B cell (primary cell): ENCODE measurements at regions not wholly inside any gene's neighbourhood (a gene's known extent, or its start where the extent isn't known, plus 50 kb on each side); places are given as distances from the start of the nearest gene placed in this dataset.

ENCODE experiments used
- ATAC-seq: fragments of 200-7000 bp; cut with Tn5 transposase; one replicate; pipeline ENCODE4 v1.10.0; 2021; ENCODE audit warnings: low read depth, mild to moderate bottlenecking, moderate number of reproducible peaks, moderate library complexity
- CTCF ChIA-PET: fragments of 350-600 bp; sonication (Branson Sonifier 250); formaldehyde crosslinking; loops from one replicate; lab custom pipeline; 2021; ENCODE audit warnings: antibody characterized with exemption, inconsistent platforms; lab: Charles Lee
- POLR2A ChIA-PET: fragments of 350-600 bp; sonication (Branson Sonifier 250); formaldehyde crosslinking; loops from one replicate; lab custom pipeline; 2021; ENCODE audit warnings: antibody characterized with exemption; lab: Charles Lee
- DNase-seq: peaks from one replicate; pipeline ENCODE4 v3.0.0; 2013
- H2AFZ ChIP-seq: 2 replicates; pipeline ENCODE4 v1.6.1; 2012; ENCODE audit warnings: mild to moderate bottlenecking, low read depth, low read length; ENCODE audit not compliant: insufficient read depth, poor library complexity, severe bottlenecking
- H3K27ac ChIP-seq, 2 donors: 1 replicate in 1 of 2; 2 replicates in 1 of 2; pipeline ENCODE4 v1.5.1; 2012 to 2013; ENCODE audit warnings: low read length in 2 of 2, mild to moderate bottlenecking in 2 of 2, moderate library complexity in 1 of 2
- H3K27me3 ChIP-seq, 4 experiments: fragments of 200-600 bp in 1 of 4; sonication (generic) in 1 of 4; replicated peaks in 1 of 4; 1 replicate in 2 of 4; 2 replicates in 2 of 4; pipeline versions ENCODE4 v1.6.1 to v1.7.0; 2013 to 2016; ENCODE audit warnings: low read length in 3 of 4, mild to moderate bottlenecking in 2 of 4, mixed read lengths in 1 of 4, moderate library complexity in 1 of 4; ENCODE audit not compliant: insufficient read depth in 4 of 4, control insufficient read depth in 3 of 4; ENCODE audit errors: control extremely low read depth in 1 of 4
- H3K36me3 ChIP-seq, 2 experiments: replicated peaks in 1 of 2; 1 replicate in 1 of 2; 2 replicates in 1 of 2; pipeline versions ENCODE4 v1.6.1 to v1.7.1; 2013; ENCODE audit warnings: low read length in 1 of 2; ENCODE audit not compliant: insufficient read depth in 2 of 2, control insufficient read depth in 1 of 2; ENCODE audit errors: control extremely low read depth in 1 of 2, extremely low read depth in 1 of 2
- H3K4me1 ChIP-seq, 2 donors: fragments of 200-600 bp in 1 of 2; sonication (generic) in 1 of 2; 1 replicate in 1 of 2; 2 replicates in 1 of 2; pipeline versions ENCODE4 v1.5.1 to v1.6.1; 2013 to 2017; ENCODE audit warnings: low read length in 2 of 2; ENCODE audit not compliant: control insufficient read depth in 2 of 2, insufficient read depth in 2 of 2
- H3K4me2 ChIP-seq: replicated peaks from 2 replicates; pipeline ENCODE3; 2012; ENCODE audit warnings: mild to moderate bottlenecking, low read depth, low read length; ENCODE audit not compliant: poor library complexity, severe bottlenecking
- H3K4me3 ChIP-seq, 5 experiments: fragments of 200-600 bp in 1 of 5; sonication (generic) in 1 of 5; 1 replicate in 3 of 5; 2 replicates in 2 of 5; pipeline versions ENCODE4 v1.5.1 to v1.7.0; 2011 to 2016; ENCODE audit warnings: low read length in 4 of 5, mild to moderate bottlenecking in 4 of 5, low read depth in 2 of 5, control low read depth in 1 of 5, moderate library complexity in 1 of 5; ENCODE audit not compliant: insufficient read depth in 1 of 5; ENCODE audit errors: control extremely low read depth in 1 of 5, extremely low read depth in 1 of 5
- H3K79me2 ChIP-seq: fragments of 200-600 bp; sonication (generic); one replicate; pipeline ENCODE4 v1.6.0; 2016; ENCODE audit warnings: low read length; ENCODE audit not compliant: control insufficient read depth, insufficient read depth
- H3K9ac ChIP-seq: fragments of 200-600 bp; sonication (generic); 2 replicates; pipeline ENCODE4 v1.6.1; 2017; ENCODE audit warnings: mild to moderate bottlenecking, low read length, moderate library complexity
- H3K9me3 ChIP-seq, 3 donors: one replicate each; pipeline versions ENCODE4 v1.6.1 to v1.7.1; 2013; ENCODE audit warnings: low read length in 2 of 3; ENCODE audit not compliant: control insufficient read depth in 2 of 3, insufficient read depth in 1 of 3; ENCODE audit errors: control extremely low read depth in 1 of 3
- H4K20me1 ChIP-seq: 2 replicates; pipeline ENCODE4 v1.6.0; 2012; ENCODE audit warnings: mild to moderate bottlenecking, low read length; ENCODE audit not compliant: insufficient read depth, control insufficient read depth, poor library complexity, severe bottlenecking
- H3K27ac Mint-ChIP-seq: one replicate; pipeline ENCODE4 v1.8.0; 2021; ENCODE audit warnings: mixed read lengths
- H3K27me3 Mint-ChIP-seq: one replicate; pipeline ENCODE4 v1.8.0; 2021; ENCODE audit warnings: mixed read lengths
- H3K4me1 Mint-ChIP-seq: one replicate; pipeline ENCODE4 v1.8.0; 2021; ENCODE audit warnings: mixed read lengths
- H3K4me3 Mint-ChIP-seq: one replicate; pipeline ENCODE4 v1.8.0; 2021; ENCODE audit warnings: mixed read lengths
- H3K9me3 Mint-ChIP-seq: one replicate; pipeline ENCODE4 v1.8.0; 2022; ENCODE audit warnings: mixed read lengths; ENCODE audit not compliant: insufficient read depth
- EZH2 ChIP-seq: IDR thresholded peaks from 2 replicates; pipeline ENCODE4 v1.6.1; 2012; ENCODE audit warnings: borderline replicate concordance, low read depth, mild to moderate bottlenecking, moderate library complexity, low read length; ENCODE audit not compliant: insufficient read depth, poor library complexity, severe bottlenecking
- WGBS: methylation state at CpG from one replicate; pipeline ENCODE4 v1.1.5; 2013; ENCODE audit warnings: missing lambda C conversion rate; ENCODE audit not compliant: insufficient coverage; 5-methylcytosine and 5-hydroxymethylcytosine counted together
- intact Hi-C: fragments of 100-400 bp; cut with micrococcal nuclease; formaldehyde crosslinking; loops from one replicate; pipeline ENCODE4 v1.10.0; 2022
- TF ChIP-seq, protein P1 (sequence below): fragments of 200-600 bp; IDR thresholded peaks from one replicate; pipeline ENCODE4 v1.8.0; 2022; ENCODE audit warnings: antibody characterized with exemption, mild to moderate bottlenecking

DNA sequence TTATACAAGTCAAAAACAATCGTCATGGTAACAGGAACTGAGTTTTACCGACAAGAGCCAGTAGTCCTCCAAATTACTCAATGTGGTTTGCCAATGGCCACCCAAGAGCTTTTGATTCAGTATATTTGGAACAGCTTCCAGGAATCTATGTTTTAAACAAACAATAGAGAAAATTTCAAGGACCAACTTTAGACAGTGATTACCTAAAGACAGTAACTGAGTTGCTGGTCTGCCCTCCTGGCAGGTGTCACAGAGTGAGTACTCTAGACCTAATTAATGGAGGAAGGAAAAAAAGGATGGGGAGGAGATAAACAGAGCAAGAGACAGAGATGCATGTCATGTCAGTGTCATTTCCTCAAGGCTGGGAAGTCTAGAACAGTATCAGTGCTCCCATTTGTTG, 361.3 kb upstream of the BTBD3 start:
- WGBS: no CpG with 5 or more reads among the region's 2 CpGs
- ChIA-PET CTCF (no interaction called here), POLR2A (no interaction called here)
- Histone ChIP-seq H3K36me3 (no peaks in the 10 kb centered on the region), H2AFZ (no peak overlapping the region), H3K4me2 (no peak overlapping the region), H4K20me1 (no peaks in the 10 kb centered on the region), H3K9ac (no peak overlapping the region), H3K4me3 (no peak overlapping the region), H3K27ac (no peak overlapping the region), H3K79me2 (no peaks in the 10 kb centered on the region), H3K9me3 (no peaks in the 10 kb centered on the region), H3K27me3 (no peaks in the 10 kb centered on the region), H3K4me1 (no peaks in the 10 kb centered on the region)
- Mint-ChIP-seq H3K27me3 (no peaks in the 10 kb centered on the region), H3K4me1 (no peaks in the 10 kb centered on the region), H3K27ac (no peak overlapping the region), H3K4me3 (no peak overlapping the region), H3K9me3 (peaks cover 2% of the 10 kb centered on the region)
- TF ChIP-seq EZH2: no peak
- TF ChIP-seq, protein P1, sequence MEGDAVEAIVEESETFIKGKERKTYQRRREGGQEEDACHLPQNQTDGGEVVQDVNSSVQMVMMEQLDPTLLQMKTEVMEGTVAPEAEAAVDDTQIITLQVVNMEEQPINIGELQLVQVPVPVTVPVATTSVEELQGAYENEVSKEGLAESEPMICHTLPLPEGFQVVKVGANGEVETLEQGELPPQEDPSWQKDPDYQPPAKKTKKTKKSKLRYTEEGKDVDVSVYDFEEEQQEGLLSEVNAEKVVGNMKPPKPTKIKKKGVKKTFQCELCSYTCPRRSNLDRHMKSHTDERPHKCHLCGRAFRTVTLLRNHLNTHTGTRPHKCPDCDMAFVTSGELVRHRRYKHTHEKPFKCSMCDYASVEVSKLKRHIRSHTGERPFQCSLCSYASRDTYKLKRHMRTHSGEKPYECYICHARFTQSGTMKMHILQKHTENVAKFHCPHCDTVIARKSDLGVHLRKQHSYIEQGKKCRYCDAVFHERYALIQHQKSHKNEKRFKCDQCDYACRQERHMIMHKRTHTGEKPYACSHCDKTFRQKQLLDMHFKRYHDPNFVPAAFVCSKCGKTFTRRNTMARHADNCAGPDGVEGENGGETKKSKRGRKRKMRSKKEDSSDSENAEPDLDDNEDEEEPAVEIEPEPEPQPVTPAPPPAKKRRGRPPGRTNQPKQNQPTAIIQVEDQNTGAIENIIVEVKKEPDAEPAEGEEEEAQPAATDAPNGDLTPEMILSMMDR: no peak
- intact Hi-C loops: no loop called here
- DNase-seq (no peak), ATAC-seq (no peak)

- Histone ChIP-seq H3K27me3 (no peaks in the 10 kb centered on the region), H3K36me3 (no peaks in the 10 kb centered on the region), H3K9ac (no peak overlapping the region), H4K20me1 (no peaks in the 10 kb centered on the region), H2AFZ (no peak overlapping the region), H3K4me3 (no peak overlapping the region), H3K9me3 (no peaks in the 10 kb centered on the region), H3K4me2 (no peak overlapping the region), H3K4me1 (no peaks in the 10 kb centered on the region), H3K27ac (no peak overlapping the region), H3K79me2 (no peaks in the 10 kb centered on the region)
- CTCF ChIA-PET: no interaction called here
- no peak for DNase-seq
- Mint-ChIP-seq H3K9me3 (no peaks in the 10 kb centered on the region), H3K4me1 (no peaks in the 10 kb centered on the region), H3K4me3 (no peak overlapping the region), H3K27me3 (no peaks in the 10 kb centered on the region), H3K27ac (no peak overlapping the region)
- intact Hi-C loops: no loop called here
- WGBS: 100% methylated on average over 4 of the region's 5 CpGs
- ATAC-seq: no peak
- POLR2A ChIA-PET: no interaction called here
- TF ChIP-seq EZH2: no peak
- TF ChIP-seq, protein P1: no peak
These were observed 353.2 kb upstream of the BTBD3 start for GRCh38 chr20:11564491-11564890.
